Epithelial cell of proximal tubule (primary cell): ENCODE measurements at regions not wholly inside any gene's neighbourhood (a gene's known extent, or its start where the extent isn't known, plus 50 kb on each side); places are given as distances from the start of the nearest gene placed in this dataset.

Experiments
- DNase-seq: peaks from one replicate; pipeline ENCODE4 v3.0.0-alpha.2; 2011; ENCODE audit warnings: low read depth
- H3K4me3 ChIP-seq: 2 replicates; pipeline ENCODE4 v1.5.1; 2011; ENCODE audit warnings: low read depth, mild to moderate bottlenecking, low read length
- CTCF ChIP-seq: conservative IDR thresholded peaks from 2 replicates; pipeline ENCODE4 v1.5.1; 2012; ENCODE audit warnings: low read depth, mild to moderate bottlenecking, low read length

- DNase-seq = no peak
- TF ChIP-seq CTCF = no peak
- H3K4me3 ChIP-seq = no peak overlapping the region
Measured at GRCh38 chr1:99106274-99106673, 101.6 kb upstream of the PLPPR5 start.

GRCh38 chr1:99107680-99108079 is 103.0 kb upstream of the PLPPR5 start:
- DNase-seq = no peak
- H3K4me3 ChIP-seq = no peak overlapping the region
- TF ChIP-seq CTCF = no peak

- no peak overlapping the region for H3K4me3 ChIP-seq
- DNase-seq = no peak
- no peak for TF ChIP-seq CTCF
Measured at GRCh38 chr1:99110140-99111041, 105.7 kb upstream of the PLPPR5 start.

- DNase-seq = no peak
- no peak for TF ChIP-seq CTCF
- no peak overlapping the region for H3K4me3 ChIP-seq
Measured at GRCh38 chr1:99115231-99115630, 110.6 kb upstream of the PLPPR5 start.

GRCh38 chr1:99119188-99119587 is 114.5 kb upstream of the PLPPR5 start:
- H3K4me3 ChIP-seq = no peak overlapping the region
- no peak for DNase-seq
- TF ChIP-seq CTCF = no peak

GRCh38 chr1:99122039-99122438 is 117.4 kb upstream of the PLPPR5 start:
- TF ChIP-seq CTCF = no peak
- DNase-seq = no peak
- no peak overlapping the region for H3K4me3 ChIP-seq

- no peak overlapping the region for H3K4me3 ChIP-seq
- DNase-seq = no peak
- no peak for TF ChIP-seq CTCF
Measured at GRCh38 chr1:99123936-99124335, 119.3 kb upstream of the PLPPR5 start.
